ENCODE measurements at regions not wholly inside any gene's neighbourhood (a gene's known extent, or its start where the extent isn't known, plus 50 kb on each side); places are given as distances from the start of the nearest gene placed in this dataset.

DNA sequence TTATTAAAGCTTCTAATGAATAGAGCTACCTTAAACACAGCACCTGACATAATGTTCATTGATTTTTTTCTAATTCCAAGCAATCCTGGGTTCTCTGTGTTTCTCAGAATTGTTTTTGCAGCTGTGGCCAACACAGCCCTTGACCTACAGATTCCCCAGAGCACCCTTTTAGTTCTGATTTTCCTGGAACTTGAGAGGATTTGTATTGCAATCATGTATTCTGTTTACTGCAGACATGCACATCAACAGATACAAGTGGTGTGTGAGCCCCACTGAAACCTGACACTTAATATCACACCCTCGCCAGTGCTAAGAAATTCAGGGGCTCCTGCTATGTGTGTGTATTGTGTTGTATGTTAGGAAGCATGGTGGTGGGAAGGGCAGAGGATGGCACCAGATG is 344.2 kb upstream of the POM121L12 start:
- no peak overlapping the region for H3K27ac ChIP-seq
- H3K9me3 ChIP-seq = no peaks in the 10 kb centered on the region
- no peak overlapping the region for H3K4me3 ChIP-seq
- H3K36me3 ChIP-seq = no peaks in the 10 kb centered on the region
- no peaks in the 10 kb centered on the region for H3K27me3 ChIP-seq
- DNase-seq (ENCODE audit: low spot score in 2 of 2) = no peak
- TF ChIP-seq, protein P1, sequence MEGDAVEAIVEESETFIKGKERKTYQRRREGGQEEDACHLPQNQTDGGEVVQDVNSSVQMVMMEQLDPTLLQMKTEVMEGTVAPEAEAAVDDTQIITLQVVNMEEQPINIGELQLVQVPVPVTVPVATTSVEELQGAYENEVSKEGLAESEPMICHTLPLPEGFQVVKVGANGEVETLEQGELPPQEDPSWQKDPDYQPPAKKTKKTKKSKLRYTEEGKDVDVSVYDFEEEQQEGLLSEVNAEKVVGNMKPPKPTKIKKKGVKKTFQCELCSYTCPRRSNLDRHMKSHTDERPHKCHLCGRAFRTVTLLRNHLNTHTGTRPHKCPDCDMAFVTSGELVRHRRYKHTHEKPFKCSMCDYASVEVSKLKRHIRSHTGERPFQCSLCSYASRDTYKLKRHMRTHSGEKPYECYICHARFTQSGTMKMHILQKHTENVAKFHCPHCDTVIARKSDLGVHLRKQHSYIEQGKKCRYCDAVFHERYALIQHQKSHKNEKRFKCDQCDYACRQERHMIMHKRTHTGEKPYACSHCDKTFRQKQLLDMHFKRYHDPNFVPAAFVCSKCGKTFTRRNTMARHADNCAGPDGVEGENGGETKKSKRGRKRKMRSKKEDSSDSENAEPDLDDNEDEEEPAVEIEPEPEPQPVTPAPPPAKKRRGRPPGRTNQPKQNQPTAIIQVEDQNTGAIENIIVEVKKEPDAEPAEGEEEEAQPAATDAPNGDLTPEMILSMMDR (IDR thresholded peaks at IDR 0.05) = no peak
- no peak for TF ChIP-seq POLR2AphosphoS5 (IDR thresholded peaks at IDR 0.05)
- no peak for TF ChIP-seq POLR2A (IDR thresholded peaks at IDR 0.05)
- H3K4me1 ChIP-seq = no peaks in the 10 kb centered on the region
- intact Hi-C loops (cut with DNase I; ENCODE audit: low total_unique reads) = no loop called here

DNA sequence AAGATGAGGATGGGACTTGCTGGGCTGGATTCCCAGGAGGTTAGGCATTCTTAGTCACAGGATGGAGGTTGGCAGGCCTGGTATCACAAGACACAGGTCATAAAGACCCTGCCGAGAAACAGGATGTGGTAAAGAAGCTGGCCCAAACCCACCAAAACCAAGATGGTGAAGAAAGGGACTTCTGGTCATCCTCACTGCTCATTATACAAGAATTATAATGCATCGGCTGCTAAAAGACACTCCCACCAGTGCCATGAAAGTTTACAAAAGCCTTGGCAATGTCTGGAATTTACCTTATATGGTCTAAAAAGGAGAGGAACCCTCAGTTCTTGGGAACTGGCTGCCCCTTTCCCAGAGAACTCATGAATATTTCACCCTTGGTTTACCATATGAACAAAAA is 345.5 kb upstream of the POM121L12 start:
- no peaks in the 10 kb centered on the region for H3K4me1 ChIP-seq
- intact Hi-C loops (cut with DNase I; ENCODE audit: low total_unique reads) = no loop called here
- H3K27me3 ChIP-seq = no peaks in the 10 kb centered on the region
- H3K27ac ChIP-seq = no peak overlapping the region
- no peaks in the 10 kb centered on the region for H3K36me3 ChIP-seq
- H3K4me3 ChIP-seq = no peak overlapping the region
- TF ChIP-seq POLR2AphosphoS5 (IDR thresholded peaks at IDR 0.05) = no peak
- no peak for TF ChIP-seq POLR2A (IDR thresholded peaks at IDR 0.05)
- TF ChIP-seq, protein P1 (IDR thresholded peaks at IDR 0.05) = no peak
- DNase-seq (ENCODE audit: low spot score in 2 of 2) = no peak
- H3K9me3 ChIP-seq = no peaks in the 10 kb centered on the region

DNA sequence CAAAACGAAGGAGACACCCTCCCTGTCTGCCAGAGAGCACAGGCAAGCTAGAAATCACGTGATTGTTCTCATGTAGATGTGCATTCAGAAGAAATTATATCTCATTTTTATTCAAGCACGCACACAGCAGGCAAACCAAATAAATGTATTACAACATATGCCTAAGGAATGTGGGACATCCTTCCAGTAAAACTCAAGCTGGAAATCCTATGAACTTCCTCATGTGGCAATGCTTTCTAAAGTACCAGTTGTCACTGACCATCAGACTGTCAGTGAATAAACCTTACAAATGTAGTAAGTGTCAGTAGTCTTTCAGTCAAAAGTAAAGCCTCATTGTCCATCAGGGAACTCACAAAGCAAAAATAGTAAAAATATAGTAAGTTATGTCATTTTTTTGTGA is 350.1 kb upstream of the POM121L12 start:
- no peak for DNase-seq (ENCODE audit: low spot score in 2 of 2)
- no peaks in the 10 kb centered on the region for H3K27me3 ChIP-seq
- H3K9me3 ChIP-seq = no peaks in the 10 kb centered on the region
- TF ChIP-seq, protein P1 (IDR thresholded peaks at IDR 0.05) = no peak
- TF ChIP-seq POLR2A (IDR thresholded peaks at IDR 0.05) = no peak
- TF ChIP-seq POLR2AphosphoS5 (IDR thresholded peaks at IDR 0.05) = no peak
- H3K4me1 ChIP-seq = no peaks in the 10 kb centered on the region
- H3K36me3 ChIP-seq = no peaks in the 10 kb centered on the region
- intact Hi-C loops (cut with DNase I; ENCODE audit: low total_unique reads) = no loop called here
- H3K27ac ChIP-seq = no peak overlapping the region
- H3K4me3 ChIP-seq = no peak overlapping the region

DNA sequence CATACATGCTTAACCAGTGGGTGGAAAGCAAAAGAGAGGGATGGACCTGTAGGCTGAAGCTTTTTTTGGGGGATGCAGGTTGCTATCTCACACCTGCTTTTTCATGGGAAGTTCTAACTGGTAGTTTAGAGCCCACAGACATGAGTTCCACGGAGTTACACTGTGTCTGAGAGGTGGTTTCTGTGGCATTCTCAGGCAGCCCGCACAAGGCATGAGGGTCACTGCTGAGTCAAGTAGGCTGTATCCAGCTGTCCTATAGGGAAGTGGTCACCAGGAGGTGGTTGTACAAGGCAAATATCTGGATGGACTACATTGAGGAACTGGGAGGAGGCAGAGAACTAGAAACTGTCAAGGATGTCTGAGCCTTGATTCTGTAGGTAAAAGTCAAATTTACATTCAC is 351.0 kb upstream of the POM121L12 start:
- H3K36me3 ChIP-seq = no peaks in the 10 kb centered on the region
- intact Hi-C loops (cut with DNase I; ENCODE audit: low total_unique reads) = loop anchor here (5.0 kb wide), 1 partner anchor 707 kb away; no protein-coding TSS in a partner anchor
- H3K9me3 ChIP-seq = no peaks in the 10 kb centered on the region
- no peak overlapping the region for H3K27ac ChIP-seq
- H3K4me1 ChIP-seq = no peaks in the 10 kb centered on the region
- H3K27me3 ChIP-seq = no peaks in the 10 kb centered on the region
- DNase-seq (ENCODE audit: low spot score in 2 of 2) = no peak
- no peak overlapping the region for H3K4me3 ChIP-seq
- TF ChIP-seq POLR2A (IDR thresholded peaks at IDR 0.05) (no peak), POLR2AphosphoS5 (IDR thresholded peaks at IDR 0.05) (no peak)
- TF ChIP-seq, protein P1 (IDR thresholded peaks at IDR 0.05) = no peak

DNA sequence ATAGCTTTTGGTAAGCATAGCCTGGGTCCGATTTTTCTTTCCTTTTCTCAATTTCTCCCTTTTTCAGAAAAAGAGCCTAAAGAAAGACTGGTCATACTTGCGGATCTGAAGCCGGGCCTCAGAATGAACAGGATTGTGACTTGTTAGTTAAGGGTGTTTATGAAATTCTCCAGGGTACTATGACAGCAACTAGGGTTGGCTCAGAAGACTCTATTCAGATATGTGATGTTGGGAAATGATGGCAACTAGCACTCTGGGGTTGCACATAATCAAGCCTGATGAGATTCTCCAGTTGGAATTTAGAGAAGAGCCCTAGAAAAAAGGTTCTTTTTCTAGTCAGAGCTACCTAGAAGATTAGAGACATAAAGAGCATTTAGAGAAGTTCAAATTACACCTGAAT is 352.4 kb upstream of the POM121L12 start:
- Histone ChIP-seq H3K4me3 (no peak overlapping the region), H3K36me3 (no peaks in the 10 kb centered on the region), H3K4me1 (no peaks in the 10 kb centered on the region), H3K9me3 (no peaks in the 10 kb centered on the region), H3K27me3 (no peaks in the 10 kb centered on the region), H3K27ac (no peak overlapping the region)
- intact Hi-C loops (cut with DNase I; ENCODE audit: low total_unique reads) = loop anchor here (5.0 kb wide), 1 partner anchor 706 kb away; no protein-coding TSS in a partner anchor
- no peak for DNase-seq (ENCODE audit: low spot score in 2 of 2)
- TF ChIP-seq, protein P1 (IDR thresholded peaks at IDR 0.05) = no peak
- TF ChIP-seq POLR2AphosphoS5 (IDR thresholded peaks at IDR 0.05) (no peak), POLR2A (IDR thresholded peaks at IDR 0.05) (no peak)

Measured in breast epithelium (tissue), 4 donors.